RKO (cell line): ENCODE measurements at regions not wholly inside any gene's neighbourhood (a gene's known extent, or its start where the extent isn't known, plus 50 kb on each side); places are given as distances from the start of the nearest gene placed in this dataset.

Experiments
- DNase-seq: peaks from one replicate; pipeline ENCODE4 v3.0.0-alpha.2; 2016; ENCODE audit warnings: low spot score

DNA sequence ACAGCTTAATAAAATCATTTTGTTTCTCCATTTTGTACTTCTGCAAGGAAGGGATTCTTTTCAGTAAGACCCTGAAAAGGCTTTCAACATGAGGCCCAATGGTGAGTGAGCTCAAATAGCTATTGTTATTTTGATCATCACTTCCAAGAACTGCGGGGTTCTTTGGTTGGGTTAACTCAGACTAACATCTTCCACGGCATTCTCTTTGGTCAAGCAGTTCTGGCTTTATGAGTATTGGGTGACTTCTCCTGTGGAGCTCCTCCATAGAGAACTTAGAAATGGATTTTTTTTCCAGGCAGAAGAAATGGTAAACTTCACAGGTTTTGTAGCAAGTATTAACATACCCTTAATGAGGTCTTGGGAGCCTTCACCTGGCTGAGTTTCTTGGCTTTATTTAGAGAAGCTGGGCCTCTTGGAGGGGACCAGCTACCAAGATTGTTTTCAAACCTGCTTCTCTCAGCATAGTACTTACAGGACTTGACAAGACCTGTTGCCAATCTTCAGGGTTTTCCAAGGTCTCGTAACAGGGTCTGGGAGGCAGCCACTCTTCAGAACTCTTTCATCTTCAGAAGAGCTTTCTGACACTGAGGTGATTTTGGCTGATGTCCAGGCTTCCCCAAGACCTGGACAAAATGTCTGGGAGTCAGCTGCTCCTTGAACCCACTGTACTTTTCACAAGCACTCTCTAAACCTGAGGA is 353.2 kb upstream of the ETAA1 start:
- DNase-seq = no peak

DNA sequence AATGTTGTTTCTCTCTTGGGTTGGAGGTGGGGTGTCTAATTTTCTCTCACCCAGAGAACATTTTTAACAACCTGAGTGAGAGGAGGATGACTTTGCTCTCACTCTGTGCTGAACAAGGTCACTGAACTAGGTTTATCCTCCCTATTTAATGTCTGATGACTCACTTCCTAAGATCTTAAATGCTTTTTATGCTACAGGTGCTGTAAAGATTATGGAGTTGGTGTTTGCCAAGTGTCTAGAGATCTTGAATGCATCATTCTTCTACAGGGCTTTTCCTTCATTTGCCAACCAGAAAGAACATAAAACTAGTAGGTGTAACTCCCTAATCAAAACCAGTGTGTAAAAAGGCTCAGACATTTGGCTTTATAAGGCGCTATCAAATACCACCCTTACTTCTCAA is 350.5 kb upstream of the ETAA1 start:
- DNase-seq = no peak

DNA sequence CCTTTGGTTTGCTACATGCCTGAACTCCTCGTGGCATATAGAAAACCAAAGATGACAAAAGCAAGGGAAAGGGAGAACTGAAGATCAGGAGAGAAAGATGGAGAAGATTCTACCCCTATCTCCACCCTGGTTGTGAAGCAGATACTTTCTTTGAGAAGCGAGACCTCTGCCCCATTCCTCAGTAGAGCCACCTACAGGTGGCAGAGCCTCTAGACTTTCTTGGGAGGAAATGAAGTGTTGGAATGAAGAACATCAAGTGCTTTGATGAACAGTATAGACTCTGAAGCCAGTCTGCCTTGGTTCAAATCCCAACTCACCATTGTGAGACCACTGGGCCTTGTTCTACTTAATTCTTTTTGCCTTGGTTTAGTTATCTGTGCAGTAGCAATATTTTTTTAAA is 348.8 kb upstream of the ETAA1 start:
- no peak for DNase-seq

DNA sequence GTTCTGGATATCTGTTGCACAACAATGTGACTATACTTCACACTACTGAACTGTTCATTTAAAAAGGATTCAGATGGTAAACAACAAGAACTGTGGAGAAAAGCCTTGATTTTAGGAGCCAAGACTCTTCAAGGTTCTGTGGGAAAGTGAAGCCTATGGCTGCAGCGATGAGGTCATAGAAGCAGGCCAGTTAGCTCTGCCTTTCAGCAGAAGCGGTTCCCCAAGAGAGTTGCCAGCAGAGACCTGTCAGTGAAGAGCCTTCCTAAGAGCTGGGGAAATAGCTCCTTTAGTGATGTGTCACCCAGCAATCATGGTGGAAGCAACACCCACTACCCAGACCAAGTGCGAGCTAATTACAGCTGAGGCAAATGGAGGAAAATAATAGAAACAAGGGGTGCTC is 346.5 kb upstream of the ETAA1 start:
- no peak for DNase-seq

DNA sequence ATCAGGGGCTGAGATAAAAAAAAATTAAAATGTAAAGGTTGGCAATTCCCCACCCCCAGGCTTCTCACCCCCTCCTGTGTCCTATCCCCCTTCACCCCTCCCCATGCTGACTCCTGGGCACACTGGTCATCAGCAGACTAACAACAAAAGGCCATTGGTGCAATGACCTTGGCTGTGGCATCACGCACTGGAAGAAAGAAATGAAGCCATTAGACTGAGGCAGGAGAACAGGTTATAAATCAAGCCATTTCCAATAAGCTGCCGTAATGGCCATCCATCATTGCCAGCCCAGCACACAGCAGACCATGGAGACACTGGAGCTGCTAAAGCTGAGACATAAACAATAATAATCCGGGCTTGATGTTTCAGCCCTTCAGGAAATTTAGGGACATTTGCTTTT is 342.4 kb upstream of the ETAA1 start:
- no peak for DNase-seq

DNA sequence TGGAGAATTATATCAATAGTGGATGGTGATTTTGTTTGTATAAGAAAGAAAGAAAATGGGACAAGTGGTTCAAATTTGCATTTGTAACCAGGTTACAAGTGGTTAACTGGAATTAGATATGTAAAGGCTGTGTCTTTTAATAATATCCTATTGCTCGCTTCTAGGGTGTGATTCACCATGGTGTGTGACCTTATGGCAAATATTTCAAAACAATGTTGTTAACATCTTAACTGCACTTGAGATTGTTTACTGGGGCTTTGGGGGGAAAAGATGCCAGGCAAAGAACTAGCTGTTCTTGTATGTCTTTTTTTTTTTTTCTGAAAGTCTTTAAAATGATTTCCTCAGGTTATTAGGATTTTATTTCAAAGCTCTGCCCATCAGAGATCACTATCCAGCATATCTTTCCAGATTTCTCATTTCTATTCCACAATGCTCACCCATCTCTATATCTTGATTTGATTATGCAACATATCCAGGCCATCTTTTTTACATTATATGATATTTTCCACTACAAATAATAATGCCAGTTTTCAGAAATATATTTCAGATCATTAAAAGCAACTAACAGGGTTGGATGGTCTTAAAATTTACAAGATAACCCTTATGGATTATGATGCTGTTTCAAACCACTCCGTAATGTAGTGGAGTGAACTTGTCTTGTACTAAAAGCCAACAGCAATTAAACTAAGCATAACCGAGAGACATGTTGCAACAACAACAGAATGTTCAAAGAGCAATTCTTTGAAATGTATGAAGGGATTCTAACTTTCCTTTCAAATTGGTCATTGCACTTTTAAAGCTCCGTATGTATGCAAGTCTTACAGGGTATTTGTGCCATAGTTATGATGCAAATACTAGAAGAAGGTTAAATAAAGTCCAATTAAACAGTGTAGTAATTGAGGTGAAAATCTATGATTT is 341.5 kb upstream of the ETAA1 start:
- DNase-seq = no peak

DNA sequence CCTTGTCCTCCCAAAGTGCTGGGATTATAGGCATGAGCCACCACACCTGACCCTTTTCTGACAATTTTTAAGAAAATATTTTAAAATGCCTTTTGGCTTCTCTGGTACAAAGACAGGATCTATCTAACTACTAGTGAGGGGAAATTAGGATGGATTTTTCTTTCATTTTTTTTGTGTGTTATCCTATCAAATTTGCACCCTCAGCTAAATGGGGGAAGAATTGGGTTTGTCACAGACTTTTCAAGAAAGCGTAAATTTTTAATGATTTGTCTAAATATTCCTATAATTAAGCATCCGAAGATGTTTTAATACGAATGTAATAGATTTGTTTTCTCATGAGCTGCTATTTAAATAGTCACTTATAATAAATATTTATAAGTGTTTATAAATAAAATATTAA is 340.0 kb upstream of the ETAA1 start:
- no peak for DNase-seq

DNA sequence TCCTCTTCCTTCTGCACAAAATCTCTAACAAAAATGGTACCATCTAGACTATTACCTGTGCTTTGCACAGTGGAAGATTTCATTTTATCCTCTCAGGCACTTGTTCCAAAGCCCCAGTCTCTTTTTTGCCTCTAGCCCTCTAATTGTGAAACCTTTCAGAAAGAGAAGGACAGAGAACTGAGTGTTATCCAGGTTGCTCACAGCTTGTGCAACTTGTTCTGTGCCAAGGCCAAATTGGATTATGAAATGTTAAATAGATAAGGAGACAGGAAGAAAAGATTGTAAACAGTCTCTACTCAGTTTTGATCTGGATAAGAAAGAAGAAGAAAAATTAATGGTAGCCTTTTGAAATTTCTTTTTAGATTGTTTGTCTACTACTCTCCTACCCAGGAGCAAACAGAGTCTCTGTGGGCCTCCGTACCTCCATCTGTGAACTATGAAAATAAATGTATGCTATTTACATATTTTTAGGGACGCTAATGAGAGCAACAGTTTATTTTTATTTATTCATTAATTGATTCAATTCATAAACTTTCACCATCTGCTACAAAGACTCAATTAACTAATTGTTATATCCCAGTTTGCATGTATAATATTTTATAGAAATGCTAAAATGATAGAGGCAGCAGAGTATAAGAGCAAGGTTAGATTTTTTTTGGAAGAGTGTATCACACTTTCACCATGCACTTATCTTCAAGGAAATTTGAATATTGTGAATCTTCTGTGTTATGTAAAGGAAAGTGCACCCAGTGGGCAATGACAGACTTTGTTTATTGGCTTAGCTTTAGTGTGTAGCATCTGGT is 339.0 kb upstream of the ETAA1 start:
- no peak for DNase-seq

DNA sequence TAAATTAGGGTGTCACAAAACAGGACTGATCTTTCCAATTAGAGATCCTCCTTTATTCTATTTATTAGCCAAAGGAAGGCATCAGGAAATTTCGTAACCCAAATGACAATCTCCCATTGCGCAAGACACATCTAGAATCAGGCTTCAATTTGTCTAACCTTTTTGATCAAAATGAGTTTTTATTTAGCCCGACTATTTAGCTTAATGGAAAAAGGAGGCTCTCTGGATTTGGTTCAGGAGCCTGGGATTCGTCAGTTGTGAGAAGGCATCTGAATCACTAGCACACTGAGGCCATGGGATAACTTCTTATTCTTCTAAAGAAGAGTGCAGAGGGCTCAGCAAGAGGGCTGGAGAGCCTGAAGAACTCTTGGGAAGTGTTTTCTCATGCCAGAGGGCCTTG is 332.1 kb upstream of the ETAA1 start:
- no peak for DNase-seq

DNA sequence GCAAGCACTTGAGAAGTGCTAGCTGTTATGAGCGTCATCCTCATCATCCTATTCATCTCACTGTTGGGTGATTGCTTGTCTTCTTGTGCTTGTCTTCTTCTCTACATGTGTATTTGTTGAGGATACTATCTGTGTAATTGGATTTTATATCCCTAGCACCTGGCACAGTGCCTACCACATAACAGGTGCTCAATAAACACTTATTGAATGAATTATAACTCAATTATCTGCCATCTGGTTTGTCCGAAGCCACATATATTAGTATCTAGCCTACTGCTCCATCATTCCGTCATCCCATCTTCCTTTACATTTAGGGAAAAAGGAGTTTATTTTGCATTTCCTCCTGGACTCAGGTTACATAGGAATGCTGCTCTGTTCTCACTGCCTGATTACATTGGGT is 330.4 kb upstream of the ETAA1 start:
- DNase-seq = no peak

DNA sequence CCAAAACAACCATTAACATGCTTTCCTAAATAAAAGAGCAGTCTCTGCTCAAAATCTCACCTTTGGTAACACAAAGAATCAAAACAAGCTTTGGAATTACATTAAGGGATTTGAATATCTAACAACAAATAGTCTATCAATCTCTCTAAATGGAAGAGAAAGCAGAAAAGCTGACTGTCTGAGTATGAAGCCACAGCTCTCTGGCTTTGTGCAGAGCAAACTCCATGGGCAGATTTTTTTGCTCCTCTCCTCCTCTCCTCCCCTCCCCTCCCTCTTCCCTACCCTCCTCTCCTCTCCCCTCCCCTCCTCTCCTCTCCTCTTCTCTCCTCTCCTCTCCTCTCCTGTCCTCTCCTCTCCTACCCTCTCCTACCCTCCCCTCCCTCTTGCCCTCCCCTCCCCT is 329.5 kb upstream of the ETAA1 start:
- no peak for DNase-seq

DNA sequence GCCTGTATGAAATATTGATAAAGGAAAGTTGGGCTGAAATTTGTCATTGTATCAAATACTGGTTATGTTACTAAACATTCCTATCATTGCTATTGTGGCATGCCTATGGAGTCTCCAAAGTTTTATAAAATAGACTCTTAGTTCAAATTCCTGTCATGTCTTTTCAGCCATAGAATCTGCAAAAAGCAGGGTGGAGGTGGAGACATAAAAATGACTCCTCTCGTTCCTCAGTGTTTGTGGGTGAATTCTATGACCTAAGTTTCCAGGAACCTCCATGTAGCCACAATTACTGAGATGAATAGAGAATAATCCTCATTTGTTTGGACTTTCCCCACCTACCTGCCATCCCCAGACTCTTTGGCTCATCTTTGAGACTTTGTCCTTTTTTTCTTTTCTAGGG is 326.3 kb upstream of the ETAA1 start:
- DNase-seq = no peak

DNA sequence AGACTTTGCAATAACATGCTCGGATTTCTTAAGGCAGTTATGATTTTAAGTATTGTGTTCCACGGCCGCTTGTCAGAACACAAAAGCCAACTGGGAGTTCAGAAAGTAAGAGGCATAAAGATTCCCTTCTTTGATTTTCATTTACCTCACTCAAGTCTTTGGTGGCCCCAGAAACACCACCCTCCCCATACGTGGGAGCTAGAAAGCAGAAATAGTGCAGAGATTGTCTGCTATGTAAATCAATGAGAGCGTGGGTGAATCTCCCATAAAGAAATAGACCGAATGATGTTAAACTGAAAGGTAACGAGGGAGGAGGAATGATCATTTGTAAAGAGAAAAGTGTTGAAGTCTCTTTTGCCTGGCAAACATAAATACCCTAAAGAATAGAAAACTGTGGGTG is 322.1 kb upstream of the ETAA1 start:
- no peak for DNase-seq

DNA sequence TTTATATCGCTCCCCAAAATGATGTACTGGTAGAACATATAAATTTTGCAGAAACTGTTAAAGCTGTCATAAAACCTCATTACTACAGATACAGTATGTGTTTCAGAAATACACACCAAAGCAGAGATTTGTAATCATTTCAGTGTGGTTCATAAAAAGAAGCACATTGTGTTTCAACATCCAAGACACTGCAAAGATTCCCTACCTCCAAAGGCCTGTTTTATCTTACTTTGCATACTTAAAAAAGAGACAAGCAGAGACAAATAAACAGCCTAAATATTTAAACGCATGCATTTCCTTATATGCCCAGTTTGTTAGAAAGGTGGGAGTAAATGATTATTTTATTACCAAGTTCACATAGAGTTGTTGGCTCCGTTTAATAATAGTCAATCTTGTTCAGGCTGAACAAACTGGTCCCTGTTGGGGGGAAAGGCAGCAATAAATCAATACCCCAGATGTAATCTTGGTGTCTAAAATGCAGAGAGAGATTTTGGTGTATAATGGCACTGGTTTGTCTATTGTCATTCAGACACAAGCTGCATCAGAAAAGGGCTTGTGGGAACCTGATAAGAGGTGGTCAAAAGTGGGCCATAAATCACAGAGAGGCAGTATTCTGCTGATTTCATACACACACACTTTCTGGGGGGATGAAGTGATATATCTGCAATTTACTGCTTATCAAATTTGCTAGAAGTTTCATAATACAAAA is 321.4 kb upstream of the ETAA1 start:
- DNase-seq = no peak

DNA sequence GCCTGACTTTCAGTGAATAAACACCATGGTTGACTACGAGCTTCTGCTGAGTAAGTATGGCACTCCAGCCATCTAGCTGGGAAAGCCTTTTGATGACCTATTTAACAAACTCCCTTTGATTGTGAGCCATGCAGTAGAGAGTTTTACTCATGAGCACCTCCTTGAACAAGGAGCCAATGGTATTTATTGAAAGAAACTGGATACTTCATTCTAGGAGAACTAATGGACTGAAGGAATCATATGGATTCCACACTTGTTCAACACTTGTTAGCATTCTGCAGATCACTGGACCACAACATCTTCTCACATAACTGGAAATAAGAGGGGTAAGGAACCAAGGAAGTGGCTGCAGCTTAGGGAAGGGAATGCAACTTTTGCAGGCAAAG is 320.9 kb upstream of the ETAA1 start:
- no peak for DNase-seq

DNA sequence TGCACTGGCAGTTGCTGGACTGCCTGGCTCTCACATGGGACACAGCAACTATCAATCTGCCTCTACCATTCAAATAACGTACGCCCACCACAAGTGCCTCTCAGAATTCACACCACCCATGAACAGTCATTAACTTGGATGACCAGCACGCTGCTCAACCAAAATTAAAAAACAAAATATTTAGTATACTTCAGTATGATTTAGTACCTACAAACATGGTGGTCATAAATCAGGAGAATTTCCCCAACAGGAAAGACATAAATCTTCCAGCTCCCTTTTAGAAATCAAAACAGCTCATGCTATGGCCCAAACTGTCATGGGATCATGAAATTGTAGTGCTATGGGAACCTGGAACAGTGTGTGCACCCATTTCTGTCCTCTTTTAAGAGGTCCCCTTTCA is 317.4 kb upstream of the ETAA1 start:
- no peak for DNase-seq

DNA sequence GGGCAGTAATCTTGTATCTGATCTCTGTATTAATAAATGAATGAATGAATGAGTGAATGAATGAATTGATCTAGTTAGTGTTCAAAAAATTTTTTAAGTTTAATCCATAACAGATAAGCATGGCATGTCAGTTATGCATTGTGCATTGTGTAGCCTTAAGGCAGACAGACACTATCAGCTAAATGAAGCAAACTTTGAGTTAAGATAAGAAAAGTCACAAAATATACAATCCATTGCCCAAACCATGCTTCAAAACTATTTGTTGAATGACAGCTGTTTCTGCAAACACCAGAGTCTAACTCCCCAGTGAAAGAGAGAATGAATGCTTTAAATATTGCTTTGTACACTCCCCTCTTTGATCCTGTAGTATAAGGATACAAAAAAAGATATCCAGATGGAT is 314.3 kb upstream of the ETAA1 start:
- no peak for DNase-seq

DNA sequence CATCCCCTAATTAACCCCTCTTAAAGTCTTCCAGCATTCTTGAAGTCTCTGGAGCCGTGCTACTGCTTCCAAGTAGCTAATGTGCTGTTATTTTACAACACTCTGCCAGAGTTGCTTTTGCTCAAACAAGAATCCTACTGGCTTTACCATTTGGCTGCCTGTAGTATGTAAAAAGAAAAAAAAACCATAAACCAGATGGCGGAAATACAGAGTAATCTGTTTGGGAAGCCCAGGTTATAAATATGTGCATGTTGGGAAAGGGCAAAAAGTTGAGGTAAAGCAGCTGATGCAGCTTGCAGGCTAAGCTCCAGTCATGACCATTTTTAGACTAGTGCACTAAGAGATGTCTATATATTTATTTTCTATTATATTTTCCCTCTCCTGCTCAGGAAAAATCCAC is 313.2 kb upstream of the ETAA1 start:
- no peak for DNase-seq

DNA sequence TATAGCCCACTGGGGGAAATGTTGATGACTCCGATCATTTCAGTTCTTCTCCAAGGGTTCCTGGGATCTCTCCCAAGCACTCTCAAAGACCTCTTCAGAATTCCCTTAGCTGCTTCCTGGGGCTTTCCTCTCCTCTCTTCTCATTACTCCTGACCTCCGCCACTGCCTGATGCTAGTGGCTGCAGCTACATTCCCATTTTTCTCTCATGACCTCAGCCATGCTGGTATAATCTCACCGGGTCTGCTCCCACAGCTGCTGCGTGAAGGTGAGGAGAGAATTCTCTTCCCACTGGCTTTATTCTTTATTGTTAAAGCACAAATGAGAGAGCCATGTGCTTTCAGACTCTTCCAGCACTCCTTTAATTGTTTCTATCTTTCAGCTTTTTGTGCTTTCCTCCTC is 312.0 kb upstream of the ETAA1 start:
- no peak for DNase-seq

DNA sequence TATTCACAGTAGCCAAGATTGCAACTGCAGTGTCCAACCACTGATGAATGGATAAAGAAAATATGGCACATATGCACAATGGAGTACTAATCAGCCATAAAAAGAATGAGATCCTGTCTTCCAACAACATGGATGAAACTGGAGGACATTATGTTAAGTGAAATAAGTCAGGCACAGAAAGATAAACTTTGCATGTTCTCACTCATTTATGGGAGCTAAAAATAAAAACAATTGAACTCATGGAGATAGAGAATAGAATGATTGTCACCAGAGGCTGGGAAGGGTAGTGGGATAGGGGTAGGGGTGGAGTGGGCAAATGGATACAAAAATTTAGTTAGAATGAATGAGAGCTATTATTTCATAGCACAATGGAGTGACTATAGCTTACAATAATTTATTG is 305.5 kb upstream of the ETAA1 start:
- DNase-seq = no peak

DNA sequence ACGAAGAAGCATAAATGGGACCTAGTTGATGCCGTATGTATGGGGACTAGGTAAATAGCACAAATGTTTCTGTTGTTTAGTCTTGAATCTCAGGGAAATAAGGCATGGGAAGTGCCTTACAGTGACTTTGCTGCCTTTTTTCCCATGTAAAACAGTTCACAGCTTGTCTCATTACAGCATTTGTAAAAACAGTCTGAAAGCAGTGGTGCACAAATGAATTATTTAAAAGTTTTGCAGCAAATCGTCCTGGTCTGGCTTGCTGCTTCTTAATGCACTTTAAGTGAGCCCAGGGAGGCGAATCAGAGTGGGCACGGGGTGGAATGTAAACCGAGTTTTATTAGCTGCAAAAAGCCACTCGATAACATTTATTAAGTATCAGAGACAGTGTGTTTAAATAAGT is 302.0 kb upstream of the ETAA1 start:
- no peak for DNase-seq

DNA sequence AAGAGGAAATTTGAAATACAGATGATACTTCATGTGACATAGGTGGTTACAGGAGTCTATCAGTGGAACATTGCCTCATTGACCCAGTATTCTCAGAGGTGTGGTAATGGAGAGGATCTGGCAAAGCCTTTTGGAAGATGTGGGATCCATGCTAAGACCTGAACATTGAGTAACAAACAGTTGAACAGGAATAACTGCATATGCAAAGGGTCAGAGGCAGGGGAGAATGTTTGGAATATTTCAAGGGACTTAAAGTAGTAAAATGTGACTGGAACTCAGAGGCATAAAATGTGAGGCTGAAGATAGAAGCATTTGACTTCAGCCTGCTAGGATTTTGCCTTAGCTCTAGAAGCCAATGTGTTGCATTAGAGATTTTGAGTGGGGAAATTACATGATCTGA is 300.2 kb upstream of the ETAA1 start:
- no peak for DNase-seq
